ENCODE measurements at regions not wholly inside any gene's neighbourhood (a gene's known extent, or its start where the extent isn't known, plus 50 kb on each side); places are given as distances from the start of the nearest gene placed in this dataset.

DNA sequence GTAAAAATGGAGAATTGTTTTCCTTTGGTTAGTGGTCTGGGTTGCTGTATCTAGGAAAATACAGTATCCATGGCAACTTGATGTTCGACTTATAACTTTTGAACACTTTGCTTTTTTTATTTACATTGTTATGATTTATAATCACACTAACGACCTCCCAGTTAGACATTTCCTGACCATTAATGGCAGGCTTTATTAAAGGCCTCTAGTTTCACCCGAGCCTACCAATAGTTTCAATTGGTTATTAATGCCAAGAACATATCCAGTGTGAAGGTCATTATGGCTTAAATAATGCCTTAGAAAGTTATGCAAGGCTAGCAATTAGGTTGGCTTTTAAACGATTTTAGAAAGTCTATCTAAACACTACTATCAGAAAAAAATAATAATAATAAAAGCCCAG, 452.0 kb downstream of the DMRTA1 start:
- no peak overlapping the region for H3K9ac ChIP-seq (ENCODE audit: low read length)
- H3K4me3 ChIP-seq (ENCODE audit: low read length): no peak overlapping the region
- H3K9me2 ChIP-seq (ENCODE audit: insufficient read depth, low read length): no peaks in the 10 kb centered on the region
- no peak overlapping the region for H3K4me2 ChIP-seq (ENCODE audit: low read length)
- H3K9me3 ChIP-seq (ENCODE audit: low read length): no peaks in the 10 kb centered on the region
- H3F3A ChIP-seq (ENCODE audit: insufficient read depth, low read length, poor library complexity, severe bottlenecking): no peaks in the 10 kb centered on the region
- no peaks in the 10 kb centered on the region for H3K79me2 ChIP-seq (replicated peaks; ENCODE audit: insufficient read depth, low read length)
- H3K27me3 ChIP-seq (ENCODE audit: insufficient read depth, low read depth, low read length): no peaks in the 10 kb centered on the region
- H3K36me3 ChIP-seq (ENCODE audit: insufficient read depth, low read length): no peaks in the 10 kb centered on the region
- H4K20me1 ChIP-seq (ENCODE audit: insufficient read depth): no peaks in the 10 kb centered on the region
- H3K27ac ChIP-seq (ENCODE audit: low read length): no peak overlapping the region
- H2AFZ ChIP-seq (ENCODE audit: low read depth, low read length): no peak overlapping the region
- TF ChIP-seq SMC3 (conservative IDR thresholded peaks at IDR 0.05; ENCODE audit: poor library complexity): no peak
- no peak for TF ChIP-seq EZH2 (IDR thresholded peaks at IDR 0.05; ENCODE audit: borderline replicate concordance, insufficient read depth, low read length, poor library complexity, severe bottlenecking)
- TF ChIP-seq TAF1 (IDR thresholded peaks at IDR 0.05; ENCODE audit: low read depth): no peak
- TF ChIP-seq RAD21 (conservative IDR thresholded peaks at IDR 0.05): no peak
- TF ChIP-seq, protein P1, sequence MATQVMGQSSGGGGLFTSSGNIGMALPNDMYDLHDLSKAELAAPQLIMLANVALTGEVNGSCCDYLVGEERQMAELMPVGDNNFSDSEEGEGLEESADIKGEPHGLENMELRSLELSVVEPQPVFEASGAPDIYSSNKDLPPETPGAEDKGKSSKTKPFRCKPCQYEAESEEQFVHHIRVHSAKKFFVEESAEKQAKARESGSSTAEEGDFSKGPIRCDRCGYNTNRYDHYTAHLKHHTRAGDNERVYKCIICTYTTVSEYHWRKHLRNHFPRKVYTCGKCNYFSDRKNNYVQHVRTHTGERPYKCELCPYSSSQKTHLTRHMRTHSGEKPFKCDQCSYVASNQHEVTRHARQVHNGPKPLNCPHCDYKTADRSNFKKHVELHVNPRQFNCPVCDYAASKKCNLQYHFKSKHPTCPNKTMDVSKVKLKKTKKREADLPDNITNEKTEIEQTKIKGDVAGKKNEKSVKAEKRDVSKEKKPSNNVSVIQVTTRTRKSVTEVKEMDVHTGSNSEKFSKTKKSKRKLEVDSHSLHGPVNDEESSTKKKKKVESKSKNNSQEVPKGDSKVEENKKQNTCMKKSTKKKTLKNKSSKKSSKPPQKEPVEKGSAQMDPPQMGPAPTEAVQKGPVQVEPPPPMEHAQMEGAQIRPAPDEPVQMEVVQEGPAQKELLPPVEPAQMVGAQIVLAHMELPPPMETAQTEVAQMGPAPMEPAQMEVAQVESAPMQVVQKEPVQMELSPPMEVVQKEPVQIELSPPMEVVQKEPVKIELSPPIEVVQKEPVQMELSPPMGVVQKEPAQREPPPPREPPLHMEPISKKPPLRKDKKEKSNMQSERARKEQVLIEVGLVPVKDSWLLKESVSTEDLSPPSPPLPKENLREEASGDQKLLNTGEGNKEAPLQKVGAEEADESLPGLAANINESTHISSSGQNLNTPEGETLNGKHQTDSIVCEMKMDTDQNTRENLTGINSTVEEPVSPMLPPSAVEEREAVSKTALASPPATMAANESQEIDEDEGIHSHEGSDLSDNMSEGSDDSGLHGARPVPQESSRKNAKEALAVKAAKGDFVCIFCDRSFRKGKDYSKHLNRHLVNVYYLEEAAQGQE (IDR thresholded peaks at IDR 0.05; ENCODE audit: borderline replicate concordance): no peak
- TF ChIP-seq POLR2AphosphoS5 (IDR thresholded peaks at IDR 0.05): no peak
- no peak for TF ChIP-seq MXI1 (conservative IDR thresholded peaks at IDR 0.05; ENCODE audit: poor library complexity, severe bottlenecking)
- TF ChIP-seq, protein P2, sequence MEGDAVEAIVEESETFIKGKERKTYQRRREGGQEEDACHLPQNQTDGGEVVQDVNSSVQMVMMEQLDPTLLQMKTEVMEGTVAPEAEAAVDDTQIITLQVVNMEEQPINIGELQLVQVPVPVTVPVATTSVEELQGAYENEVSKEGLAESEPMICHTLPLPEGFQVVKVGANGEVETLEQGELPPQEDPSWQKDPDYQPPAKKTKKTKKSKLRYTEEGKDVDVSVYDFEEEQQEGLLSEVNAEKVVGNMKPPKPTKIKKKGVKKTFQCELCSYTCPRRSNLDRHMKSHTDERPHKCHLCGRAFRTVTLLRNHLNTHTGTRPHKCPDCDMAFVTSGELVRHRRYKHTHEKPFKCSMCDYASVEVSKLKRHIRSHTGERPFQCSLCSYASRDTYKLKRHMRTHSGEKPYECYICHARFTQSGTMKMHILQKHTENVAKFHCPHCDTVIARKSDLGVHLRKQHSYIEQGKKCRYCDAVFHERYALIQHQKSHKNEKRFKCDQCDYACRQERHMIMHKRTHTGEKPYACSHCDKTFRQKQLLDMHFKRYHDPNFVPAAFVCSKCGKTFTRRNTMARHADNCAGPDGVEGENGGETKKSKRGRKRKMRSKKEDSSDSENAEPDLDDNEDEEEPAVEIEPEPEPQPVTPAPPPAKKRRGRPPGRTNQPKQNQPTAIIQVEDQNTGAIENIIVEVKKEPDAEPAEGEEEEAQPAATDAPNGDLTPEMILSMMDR (IDR thresholded peaks at IDR 0.05; ENCODE audit: poor library complexity, severe bottlenecking): no peak
- TF ChIP-seq EP300 (conservative IDR thresholded peaks at IDR 0.05; ENCODE audit: poor library complexity, severe bottlenecking): no peak

DNA sequence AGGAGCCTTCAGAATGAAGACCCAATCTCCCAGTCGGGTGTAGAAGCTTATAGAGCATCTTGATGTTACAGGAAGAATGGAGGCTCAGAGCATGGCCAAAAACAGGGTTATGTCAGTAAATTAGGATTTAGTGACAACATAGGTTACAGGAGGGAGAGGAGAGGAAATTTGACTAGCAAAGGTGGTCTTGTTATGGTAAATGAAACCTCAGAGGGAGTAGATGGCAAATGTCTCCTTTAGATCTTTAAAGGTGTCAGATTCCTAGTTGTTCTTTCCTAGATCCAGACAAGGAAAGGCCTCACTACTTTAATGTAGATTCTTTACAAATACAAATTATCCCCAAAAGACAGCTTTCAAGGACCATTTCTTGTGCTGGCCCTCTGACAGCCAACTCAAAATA, 465.0 kb downstream of the DMRTA1 start:
- no peaks in the 10 kb centered on the region for H3K36me3 ChIP-seq (ENCODE audit: insufficient read depth, low read length)
- H3K4me2 ChIP-seq (ENCODE audit: low read length): no peak overlapping the region
- no peak overlapping the region for H3K9ac ChIP-seq (ENCODE audit: low read length)

More for the DNA sequence above, 465.0 kb downstream of the DMRTA1 start:
- no peaks in the 10 kb centered on the region for H3K79me2 ChIP-seq (replicated peaks; ENCODE audit: insufficient read depth, low read length)
- H3K27ac ChIP-seq (ENCODE audit: low read length): no peak overlapping the region
- H3K9me2 ChIP-seq (ENCODE audit: insufficient read depth, low read length): no peaks in the 10 kb centered on the region
- H3K9me3 ChIP-seq (ENCODE audit: low read length): no peaks in the 10 kb centered on the region
- no peaks in the 10 kb centered on the region for H3K27me3 ChIP-seq (ENCODE audit: insufficient read depth, low read depth, low read length)
- no peaks in the 10 kb centered on the region for H3F3A ChIP-seq (ENCODE audit: insufficient read depth, low read length, poor library complexity, severe bottlenecking)
- no peak overlapping the region for H3K4me3 ChIP-seq (ENCODE audit: low read length)
- H4K20me1 ChIP-seq (ENCODE audit: insufficient read depth): no peaks in the 10 kb centered on the region
- TF ChIP-seq EZH2 (IDR thresholded peaks at IDR 0.05; ENCODE audit: borderline replicate concordance, insufficient read depth, low read length, poor library complexity, severe bottlenecking) (no peak), SMC3 (conservative IDR thresholded peaks at IDR 0.05; ENCODE audit: poor library complexity) (no peak), POLR2AphosphoS5 (IDR thresholded peaks at IDR 0.05) (no peak), MXI1 (conservative IDR thresholded peaks at IDR 0.05; ENCODE audit: poor library complexity, severe bottlenecking) (no peak), TAF1 (IDR thresholded peaks at IDR 0.05; ENCODE audit: low read depth) (no peak), RAD21 (conservative IDR thresholded peaks at IDR 0.05) (no peak), EP300 (conservative IDR thresholded peaks at IDR 0.05; ENCODE audit: poor library complexity, severe bottlenecking) (no peak)
- TF ChIP-seq, protein P2 (IDR thresholded peaks at IDR 0.05; ENCODE audit: poor library complexity, severe bottlenecking): no peak
- TF ChIP-seq, protein P1 (IDR thresholded peaks at IDR 0.05; ENCODE audit: borderline replicate concordance): no peak
- no peak overlapping the region for H2AFZ ChIP-seq (ENCODE audit: low read depth, low read length)
